ENCODE measurements at regions not wholly inside any gene's neighbourhood (a gene's known extent, or its start where the extent isn't known, plus 50 kb on each side); places are given as distances from the start of the nearest gene placed in this dataset.

GRCh38 chr7:125599387-125599786 is 669.8 kb upstream of the POT1 start:
- no peaks in the 10 kb centered on the region for H3K4me1 Mint-ChIP-seq
- H3K27me3 Mint-ChIP-seq (ENCODE audit: insufficient read depth, low read depth), result no peaks in the 10 kb centered on the region
- H3K4me3 ChIP-seq, result no peak overlapping the region
- H3K79me2 ChIP-seq (ENCODE audit: low read depth), result no peaks in the 10 kb centered on the region
- DNase-seq (ENCODE audit: low spot score), result peak; percentile 9
- H3K27me3 ChIP-seq, result no peaks in the 10 kb centered on the region
- H3K27ac ChIP-seq, result no peak overlapping the region
- H2AFZ ChIP-seq (replicated peaks), result no peak overlapping the region
- no peak overlapping the region for H3K4me3 Mint-ChIP-seq
- no peaks in the 10 kb centered on the region for H3K9me3 Mint-ChIP-seq
- no peaks in the 10 kb centered on the region for H3F3A ChIP-seq (ENCODE audit: low read depth)
- H3K36me3 Mint-ChIP-seq, result no peaks in the 10 kb centered on the region
- no peak overlapping the region for H3K9ac ChIP-seq
- TF ChIP-seq CTCF (IDR thresholded peaks at IDR 0.05) (no peak), EZH2phosphoT487 (IDR thresholded peaks at IDR 0.05) (no peak), EZH2 (IDR thresholded peaks at IDR 0.05) (no peak)
- no peaks in the 10 kb centered on the region for H3K9me3 ChIP-seq (ENCODE audit: low read depth)
- H3K27ac Mint-ChIP-seq, result no peak overlapping the region
- H3K4me1 ChIP-seq, result no peaks in the 10 kb centered on the region
- no peaks in the 10 kb centered on the region for H4K20me1 ChIP-seq (ENCODE audit: low read depth)
- no peak overlapping the region for H3K4me2 ChIP-seq
- no peaks in the 10 kb centered on the region for H3K36me3 ChIP-seq

GRCh38 chr7:125592331-125592730 is 662.7 kb upstream of the POT1 start:
- Histone ChIP-seq H3K27me3 (no peaks in the 10 kb centered on the region), H3K9ac (no peak overlapping the region), H3K4me3 (no peak overlapping the region), H3K9me3 (ENCODE audit: low read depth) (no peaks in the 10 kb centered on the region), H3K27ac (no peak overlapping the region), H3F3A (ENCODE audit: low read depth) (no peaks in the 10 kb centered on the region), H3K36me3 (no peaks in the 10 kb centered on the region), H3K4me2 (no peak overlapping the region), H4K20me1 (ENCODE audit: low read depth) (no peaks in the 10 kb centered on the region), H2AFZ (replicated peaks) (no peak overlapping the region), H3K4me1 (no peaks in the 10 kb centered on the region), H3K79me2 (ENCODE audit: low read depth) (no peaks in the 10 kb centered on the region)
- H3K27me3 Mint-ChIP-seq (ENCODE audit: insufficient read depth, low read depth), result no peaks in the 10 kb centered on the region
- H3K9me3 Mint-ChIP-seq, result no peaks in the 10 kb centered on the region
- no peaks in the 10 kb centered on the region for H3K36me3 Mint-ChIP-seq
- no peak overlapping the region for H3K4me3 Mint-ChIP-seq
- TF ChIP-seq CTCF (IDR thresholded peaks at IDR 0.05), result no peak
- TF ChIP-seq EZH2phosphoT487 (IDR thresholded peaks at IDR 0.05), result no peak
- no peak for TF ChIP-seq EZH2 (IDR thresholded peaks at IDR 0.05)
- no peak for DNase-seq (ENCODE audit: low spot score)
- H3K27ac Mint-ChIP-seq, result no peak overlapping the region
- H3K4me1 Mint-ChIP-seq, result no peaks in the 10 kb centered on the region

- no peak overlapping the region for H3K4me3 Mint-ChIP-seq
- no peaks in the 10 kb centered on the region for H3K27me3 Mint-ChIP-seq (ENCODE audit: insufficient read depth, low read depth)
- Histone ChIP-seq H3K4me1 (no peaks in the 10 kb centered on the region), H3K27me3 (no peaks in the 10 kb centered on the region), H3K4me3 (no peak overlapping the region), H2AFZ (replicated peaks) (no peak overlapping the region), H3K4me2 (no peak overlapping the region), H3K36me3 (no peaks in the 10 kb centered on the region), H3K9me3 (ENCODE audit: low read depth) (no peaks in the 10 kb centered on the region), H3K27ac (no peak overlapping the region), H3K9ac (no peak overlapping the region), H3F3A (ENCODE audit: low read depth) (no peaks in the 10 kb centered on the region), H4K20me1 (ENCODE audit: low read depth) (no peaks in the 10 kb centered on the region), H3K79me2 (ENCODE audit: low read depth) (no peaks in the 10 kb centered on the region)
- TF ChIP-seq EZH2phosphoT487 (IDR thresholded peaks at IDR 0.05) (no peak), CTCF (IDR thresholded peaks at IDR 0.05) (no peak), EZH2 (IDR thresholded peaks at IDR 0.05) (no peak)
- H3K36me3 Mint-ChIP-seq, result no peaks in the 10 kb centered on the region
- no peak overlapping the region for H3K27ac Mint-ChIP-seq
- no peaks in the 10 kb centered on the region for H3K9me3 Mint-ChIP-seq
- H3K4me1 Mint-ChIP-seq, result no peaks in the 10 kb centered on the region
- no peak for DNase-seq (ENCODE audit: low spot score)
These were observed 643.5 kb upstream of the POT1 start for GRCh38 chr7:125573126-125573525.

GRCh38 chr7:125572414-125572813 is 642.8 kb upstream of the POT1 start:
- Histone ChIP-seq H3K4me2 (no peak overlapping the region), H2AFZ (replicated peaks) (no peak overlapping the region), H3K4me1 (no peaks in the 10 kb centered on the region), H3K27ac (no peak overlapping the region), H3K9me3 (ENCODE audit: low read depth) (no peaks in the 10 kb centered on the region), H3K4me3 (no peak overlapping the region), H4K20me1 (ENCODE audit: low read depth) (no peaks in the 10 kb centered on the region), H3K27me3 (no peaks in the 10 kb centered on the region), H3F3A (ENCODE audit: low read depth) (no peaks in the 10 kb centered on the region), H3K36me3 (no peaks in the 10 kb centered on the region), H3K79me2 (ENCODE audit: low read depth) (no peaks in the 10 kb centered on the region), H3K9ac (no peak overlapping the region)
- Mint-ChIP-seq H3K27me3 (ENCODE audit: insufficient read depth, low read depth) (no peaks in the 10 kb centered on the region), H3K9me3 (no peaks in the 10 kb centered on the region), H3K27ac (no peak overlapping the region), H3K36me3 (no peaks in the 10 kb centered on the region), H3K4me3 (no peak overlapping the region), H3K4me1 (no peaks in the 10 kb centered on the region)
- TF ChIP-seq EZH2phosphoT487 (IDR thresholded peaks at IDR 0.05), result no peak
- DNase-seq (ENCODE audit: low spot score), result no peak
